ENCODE measurements at regions not wholly inside any gene's neighbourhood (a gene's known extent, or its start where the extent isn't known, plus 50 kb on each side); places are given as distances from the start of the nearest gene placed in this dataset.

DNA sequence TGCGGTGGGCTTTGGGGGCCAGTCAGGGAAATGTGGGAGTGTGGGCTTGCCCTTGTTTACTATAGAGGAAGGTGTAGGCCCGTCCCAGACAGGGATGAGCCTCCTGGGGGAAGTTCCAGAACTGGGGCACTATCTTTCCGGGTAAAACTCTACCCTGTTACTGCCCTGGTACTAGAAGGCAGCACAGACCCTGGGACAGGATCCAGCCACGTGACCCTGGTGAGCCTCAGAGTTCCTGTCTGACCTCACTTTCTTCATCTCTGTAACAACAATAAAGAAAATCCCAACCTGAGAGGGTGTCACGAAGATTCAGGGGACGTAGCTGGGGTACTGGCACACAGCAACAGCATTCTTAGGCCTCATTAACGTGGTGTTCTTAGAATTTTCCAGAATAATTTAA is 239.6 kb upstream of the FOXF1 start:
- Histone ChIP-seq H4K20me1 (ENCODE audit: control insufficient read depth, insufficient read depth) (no peaks in the 10 kb centered on the region), H3K9me3 (replicated peaks; ENCODE audit: control insufficient read depth, insufficient read depth, low read length) (no peaks in the 10 kb centered on the region), H3K9ac (ENCODE audit: control insufficient read depth, insufficient read depth, low read length) (no peak overlapping the region), H3K36me3 (ENCODE audit: control insufficient read depth in 2 of 2, insufficient read depth in 2 of 2, low read length in 1 of 2) (no peaks in the 10 kb centered on the region), H3K27ac (ENCODE audit: control insufficient read depth, insufficient read depth) (no peak overlapping the region), H3K79me2 (ENCODE audit: control insufficient read depth, insufficient read depth, low read length) (no peaks in the 10 kb centered on the region), H3K27me3 (replicated peaks in 1 of 2; ENCODE audit: control insufficient read depth in 2 of 2, insufficient read depth in 2 of 2, low read length in 1 of 2) (peaks cover 0 to 3% of the 10 kb centered on the region in 2 experiments; a peak in 2 of 4 replicates), H3K4me2 (ENCODE audit: control insufficient read depth, insufficient read depth) (no peak overlapping the region), H2AFZ (ENCODE audit: control insufficient read depth, low read depth, low read length) (no peak overlapping the region), H3K4me3 (no peak overlapping the region), H3K4me1 (ENCODE audit: control insufficient read depth, insufficient read depth, low read length) (no peaks in the 10 kb centered on the region)
- CTCF ChIA-PET: no interaction called here
- in situ Hi-C loops (cut with MboI) (no loop called here), intact Hi-C loops (cut with micrococcal nuclease; ENCODE audit: unreplicated experiment) (no loop called here)
- FAIRE-seq (no peak), DNase-seq (ENCODE audit: low read depth, low spot score) (no peak), ATAC-seq (no peak)
- POLR2A ChIA-PET: no interaction called here
- WGBS (ENCODE audit: insufficient coverage, insufficient replicate concordance, low lambda C conversion rate, missing lambda C conversion rate): 18% methylated on average over 7 of the region's 7 CpGs
- RAD21 ChIA-PET (ENCODE audit: unreplicated experiment): no interaction called here
- no peak for TF ChIP-seq RELA (IDR thresholded peaks at IDR 0.05; ENCODE audit: borderline replicate concordance, partially characterized antibody)
- TF ChIP-seq ZNF217 (IDR thresholded peaks at IDR 0.05): no peak
- TF ChIP-seq, protein P1, sequence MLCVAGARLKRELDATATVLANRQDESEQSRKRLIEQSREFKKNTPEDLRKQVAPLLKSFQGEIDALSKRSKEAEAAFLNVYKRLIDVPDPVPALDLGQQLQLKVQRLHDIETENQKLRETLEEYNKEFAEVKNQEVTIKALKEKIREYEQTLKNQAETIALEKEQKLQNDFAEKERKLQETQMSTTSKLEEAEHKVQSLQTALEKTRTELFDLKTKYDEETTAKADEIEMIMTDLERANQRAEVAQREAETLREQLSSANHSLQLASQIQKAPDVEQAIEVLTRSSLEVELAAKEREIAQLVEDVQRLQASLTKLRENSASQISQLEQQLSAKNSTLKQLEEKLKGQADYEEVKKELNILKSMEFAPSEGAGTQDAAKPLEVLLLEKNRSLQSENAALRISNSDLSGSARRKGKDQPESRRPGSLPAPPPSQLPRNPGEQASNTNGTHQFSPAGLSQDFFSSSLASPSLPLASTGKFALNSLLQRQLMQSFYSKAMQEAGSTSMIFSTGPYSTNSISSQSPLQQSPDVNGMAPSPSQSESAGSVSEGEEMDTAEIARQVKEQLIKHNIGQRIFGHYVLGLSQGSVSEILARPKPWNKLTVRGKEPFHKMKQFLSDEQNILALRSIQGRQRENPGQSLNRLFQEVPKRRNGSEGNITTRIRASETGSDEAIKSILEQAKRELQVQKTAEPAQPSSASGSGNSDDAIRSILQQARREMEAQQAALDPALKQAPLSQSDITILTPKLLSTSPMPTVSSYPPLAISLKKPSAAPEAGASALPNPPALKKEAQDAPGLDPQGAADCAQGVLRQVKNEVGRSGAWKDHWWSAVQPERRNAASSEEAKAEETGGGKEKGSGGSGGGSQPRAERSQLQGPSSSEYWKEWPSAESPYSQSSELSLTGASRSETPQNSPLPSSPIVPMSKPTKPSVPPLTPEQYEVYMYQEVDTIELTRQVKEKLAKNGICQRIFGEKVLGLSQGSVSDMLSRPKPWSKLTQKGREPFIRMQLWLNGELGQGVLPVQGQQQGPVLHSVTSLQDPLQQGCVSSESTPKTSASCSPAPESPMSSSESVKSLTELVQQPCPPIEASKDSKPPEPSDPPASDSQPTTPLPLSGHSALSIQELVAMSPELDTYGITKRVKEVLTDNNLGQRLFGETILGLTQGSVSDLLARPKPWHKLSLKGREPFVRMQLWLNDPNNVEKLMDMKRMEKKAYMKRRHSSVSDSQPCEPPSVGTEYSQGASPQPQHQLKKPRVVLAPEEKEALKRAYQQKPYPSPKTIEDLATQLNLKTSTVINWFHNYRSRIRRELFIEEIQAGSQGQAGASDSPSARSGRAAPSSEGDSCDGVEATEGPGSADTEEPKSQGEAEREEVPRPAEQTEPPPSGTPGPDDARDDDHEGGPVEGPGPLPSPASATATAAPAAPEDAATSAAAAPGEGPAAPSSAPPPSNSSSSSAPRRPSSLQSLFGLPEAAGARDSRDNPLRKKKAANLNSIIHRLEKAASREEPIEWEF (IDR thresholded peaks at IDR 0.05; ENCODE audit: insufficient replicate concordance, low read depth, low read length): no peak
- TF ChIP-seq, protein P2, sequence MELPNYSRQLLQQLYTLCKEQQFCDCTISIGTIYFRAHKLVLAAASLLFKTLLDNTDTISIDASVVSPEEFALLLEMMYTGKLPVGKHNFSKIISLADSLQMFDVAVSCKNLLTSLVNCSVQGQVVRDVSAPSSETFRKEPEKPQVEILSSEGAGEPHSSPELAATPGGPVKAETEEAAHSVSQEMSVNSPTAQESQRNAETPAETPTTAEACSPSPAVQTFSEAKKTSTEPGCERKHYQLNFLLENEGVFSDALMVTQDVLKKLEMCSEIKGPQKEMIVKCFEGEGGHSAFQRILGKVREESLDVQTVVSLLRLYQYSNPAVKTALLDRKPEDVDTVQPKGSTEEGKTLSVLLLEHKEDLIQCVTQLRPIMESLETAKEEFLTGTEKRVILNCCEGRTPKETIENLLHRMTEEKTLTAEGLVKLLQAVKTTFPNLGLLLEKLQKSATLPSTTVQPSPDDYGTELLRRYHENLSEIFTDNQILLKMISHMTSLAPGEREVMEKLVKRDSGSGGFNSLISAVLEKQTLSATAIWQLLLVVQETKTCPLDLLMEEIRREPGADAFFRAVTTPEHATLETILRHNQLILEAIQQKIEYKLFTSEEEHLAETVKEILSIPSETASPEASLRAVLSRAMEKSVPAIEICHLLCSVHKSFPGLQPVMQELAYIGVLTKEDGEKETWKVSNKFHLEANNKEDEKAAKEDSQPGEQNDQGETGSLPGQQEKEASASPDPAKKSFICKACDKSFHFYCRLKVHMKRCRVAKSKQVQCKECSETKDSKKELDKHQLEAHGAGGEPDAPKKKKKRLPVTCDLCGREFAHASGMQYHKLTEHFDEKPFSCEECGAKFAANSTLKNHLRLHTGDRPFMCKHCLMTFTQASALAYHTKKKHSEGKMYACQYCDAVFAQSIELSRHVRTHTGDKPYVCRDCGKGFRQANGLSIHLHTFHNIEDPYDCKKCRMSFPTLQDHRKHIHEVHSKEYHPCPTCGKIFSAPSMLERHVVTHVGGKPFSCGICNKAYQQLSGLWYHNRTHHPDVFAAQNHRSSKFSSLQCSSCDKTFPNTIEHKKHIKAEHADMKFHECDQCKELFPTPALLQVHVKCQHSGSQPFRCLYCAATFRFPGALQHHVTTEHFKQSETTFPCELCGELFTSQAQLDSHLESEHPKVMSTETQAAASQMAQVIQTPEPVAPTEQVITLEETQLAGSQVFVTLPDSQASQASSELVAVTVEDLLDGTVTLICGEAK (IDR thresholded peaks at IDR 0.05; ENCODE audit: borderline replicate concordance): no peak
- TF ChIP-seq ATF3 (IDR thresholded peaks at IDR 0.05; ENCODE audit: borderline replicate concordance, extremely low read depth, low read depth, low read length): no peak
- TF ChIP-seq HDAC6 (IDR thresholded peaks at IDR 0.05; ENCODE audit: unreplicated experiment): no peak
- SMC1A ChIA-PET (ENCODE audit: uncharacterized antibody, unreplicated experiment): no interaction called here
- BruUV-seq (replicated peaks): no TSS peak

Measured in GM12878 (cell line).